Esophagus mucosa (tissue), 1 donor: ENCODE measurements at regions not wholly inside any gene's neighbourhood (a gene's known extent, or its start where the extent isn't known, plus 50 kb on each side); places are given as distances from the start of the nearest gene placed in this dataset.

Source experiments
- ATAC-seq: fragments of 200-7000 bp; cut with Tn5 transposase; one replicate; pipeline ENCODE4 v1.9.1; 2020
- donor health status: DM: yes; HTN: yes; CAD: no.

DNA sequence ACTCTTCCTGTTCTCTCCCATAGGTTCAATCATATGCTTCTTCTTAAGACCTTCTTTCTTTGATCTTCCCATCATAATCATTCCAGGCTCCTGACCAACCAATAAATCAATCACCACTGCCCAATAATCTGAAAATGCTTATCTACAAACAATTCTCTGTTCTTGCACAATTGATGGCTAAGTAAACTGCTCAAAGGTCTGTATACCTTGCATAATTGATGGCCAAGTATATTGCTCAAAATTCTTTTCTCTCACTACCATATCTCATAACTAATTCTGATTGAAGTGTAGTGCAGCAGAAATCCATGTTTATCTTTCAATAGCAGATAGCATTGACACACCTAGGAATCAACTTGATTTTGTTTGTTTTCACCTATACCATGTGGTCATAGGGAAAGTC, 83.4 kb upstream of the EPHA6 start:
- no peak for ATAC-seq

DNA sequence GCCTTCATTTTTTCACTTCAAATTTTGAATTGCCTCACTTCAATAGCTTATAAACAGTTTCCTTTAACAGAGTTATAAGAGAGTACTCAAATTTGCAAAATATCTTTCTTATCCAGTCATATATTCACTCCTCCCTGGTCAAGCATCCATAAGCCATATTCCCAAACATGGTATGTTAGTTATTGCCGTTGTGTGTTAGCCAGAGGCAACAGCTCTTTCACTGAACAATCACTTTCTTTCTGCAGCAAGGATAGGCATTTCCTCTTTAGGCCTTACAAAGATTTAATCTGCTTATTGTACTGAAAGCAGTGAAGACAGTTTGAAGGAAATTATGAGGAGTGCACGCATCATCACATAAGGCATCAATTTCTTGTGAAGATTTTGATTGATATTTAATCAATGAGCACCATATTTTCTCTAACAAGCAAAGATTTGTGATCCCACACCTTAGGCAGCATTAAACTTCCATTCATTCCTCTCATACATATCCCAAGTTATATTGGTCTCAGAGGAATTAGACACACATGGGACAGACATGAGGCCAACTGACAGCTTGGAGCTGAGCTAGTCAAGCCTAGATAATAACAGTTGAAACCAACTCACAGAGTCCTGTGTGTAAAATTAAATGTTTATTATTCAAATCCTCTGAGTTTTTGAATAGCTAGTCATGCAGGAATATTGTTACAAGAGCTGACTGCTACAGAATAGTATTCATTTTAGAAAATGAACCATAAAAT, 80.0 kb upstream of the EPHA6 start:
- no peak for ATAC-seq

DNA sequence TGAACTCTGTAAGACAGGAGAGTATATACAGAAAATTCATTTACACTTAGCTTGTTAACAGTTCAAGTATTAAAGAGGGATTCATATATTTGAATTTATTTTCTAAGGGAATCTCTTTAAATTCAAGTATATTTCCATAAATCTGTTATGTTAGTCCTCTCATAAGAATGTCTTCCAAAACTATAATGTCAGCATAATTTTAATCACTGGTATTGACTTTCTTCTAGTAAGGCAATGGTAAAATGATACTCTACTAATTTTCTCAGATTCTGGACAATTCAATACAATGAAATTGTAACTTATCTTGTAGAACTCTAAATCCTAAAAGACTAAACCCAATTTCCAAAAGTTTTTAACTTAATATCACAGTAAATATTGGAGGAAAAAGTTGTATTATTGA, 66.3 kb upstream of the EPHA6 start:
- ATAC-seq: no peak

DNA sequence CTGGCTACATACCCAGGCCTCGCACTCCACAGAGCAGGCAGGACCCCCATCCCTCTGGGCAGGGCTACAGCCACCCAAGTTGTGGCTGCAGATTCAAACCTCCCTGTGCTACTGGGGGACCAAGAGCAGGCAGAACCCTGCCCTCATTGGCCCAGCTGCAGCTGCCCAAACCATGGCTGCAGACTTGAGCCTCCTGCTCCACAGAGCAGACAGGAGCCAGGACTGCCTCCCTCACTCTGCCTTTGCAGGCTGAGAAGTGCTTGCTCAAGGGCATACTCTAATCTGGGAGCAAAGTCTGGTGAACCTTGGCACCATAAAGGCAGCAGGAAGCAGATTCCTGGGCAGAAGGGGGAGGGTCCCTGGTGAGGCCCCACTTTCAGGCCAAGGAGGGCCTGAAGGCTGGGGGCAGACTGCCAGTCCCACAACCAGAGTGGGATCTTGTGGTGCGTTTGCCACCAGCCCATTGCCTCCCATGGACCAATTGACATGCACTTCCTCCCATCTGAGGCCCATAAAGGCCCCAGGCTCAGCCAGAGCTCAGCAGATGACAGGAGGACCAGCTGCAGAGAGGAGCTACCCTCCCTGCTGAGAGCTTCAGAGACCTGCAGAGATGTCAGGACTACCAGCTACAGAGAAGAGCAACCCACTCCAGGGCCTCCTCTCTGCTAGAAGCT, 64.2 kb upstream of the EPHA6 start:
- no peak for ATAC-seq

DNA sequence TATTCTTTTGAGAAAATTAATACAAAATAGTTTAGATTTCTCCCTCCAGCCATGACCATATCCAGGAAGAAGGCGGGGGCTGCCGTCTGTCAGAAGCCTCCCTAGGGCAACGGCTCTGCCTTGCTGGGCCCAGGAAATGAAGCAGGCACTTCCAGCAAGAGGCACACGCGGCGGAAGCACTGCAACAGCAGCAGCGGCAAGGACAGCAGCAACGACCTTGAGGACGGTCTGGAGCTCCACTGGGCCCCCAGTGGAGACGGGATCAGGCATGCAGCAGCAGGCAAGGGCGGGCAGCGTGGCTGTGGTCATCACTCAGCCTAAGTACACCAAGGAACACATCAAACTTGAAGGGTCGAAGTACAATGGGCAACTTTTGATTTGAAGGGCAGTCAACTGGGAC, 61.3 kb upstream of the EPHA6 start:
- no peak for ATAC-seq

DNA sequence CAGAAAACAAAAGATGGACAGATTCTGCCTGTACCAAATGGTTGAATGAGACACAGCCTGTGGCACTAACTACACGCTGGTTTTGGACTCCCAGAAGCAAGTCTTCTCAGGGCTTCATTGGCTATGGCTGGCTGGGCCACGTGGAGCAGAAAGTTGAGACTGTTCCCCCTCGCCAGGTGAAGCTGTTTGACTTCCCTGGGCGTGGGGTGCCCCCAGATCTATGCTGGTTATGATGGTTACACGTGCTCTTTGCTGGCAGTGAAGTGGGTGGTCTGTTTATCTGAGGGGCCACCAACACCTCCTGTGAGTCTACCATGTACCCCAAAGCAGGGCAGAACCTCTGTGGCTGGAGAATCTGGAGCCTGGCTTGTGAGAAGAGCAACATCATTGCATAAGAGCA, 60.3 kb upstream of the EPHA6 start:
- no peak for ATAC-seq

DNA sequence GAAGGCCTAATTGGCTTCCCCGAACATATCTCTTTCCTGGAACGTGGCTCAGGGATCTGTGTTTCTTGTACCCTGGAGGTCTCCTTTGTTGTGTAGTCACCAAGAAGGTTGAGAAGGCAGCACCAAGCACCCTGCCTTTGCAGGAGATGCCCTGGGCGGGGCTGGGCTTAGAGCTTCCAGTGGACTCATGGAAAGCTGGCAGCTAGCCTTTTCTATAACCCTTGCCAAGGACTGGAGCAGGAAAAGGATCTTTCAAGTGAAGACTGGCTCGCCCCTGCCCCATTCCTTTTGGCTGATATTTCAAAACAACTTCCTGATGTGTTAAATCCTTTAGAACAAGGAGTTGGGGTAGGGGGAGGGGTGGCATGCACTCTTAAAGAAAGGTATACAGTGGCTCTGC, 58.9 kb upstream of the EPHA6 start:
- ATAC-seq: no peak

DNA sequence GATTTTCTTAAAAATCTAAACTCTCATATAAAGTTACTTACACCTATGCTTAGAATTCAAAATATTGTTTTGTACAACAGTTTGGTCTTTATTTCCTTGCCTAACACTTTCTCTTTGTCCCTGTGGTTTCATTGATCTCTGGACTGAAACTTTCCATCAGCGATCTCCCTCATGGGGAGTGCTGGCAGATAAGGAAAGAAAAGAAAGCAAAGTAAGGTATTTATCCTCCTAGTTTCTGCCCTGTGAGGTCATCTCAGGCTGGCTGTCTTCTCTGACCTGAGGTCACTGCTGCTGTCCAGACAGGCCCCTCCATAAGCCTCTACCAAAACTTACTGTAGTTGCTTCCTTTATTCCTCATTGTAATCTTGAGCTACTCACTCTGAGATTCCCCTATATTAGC, 57.9 kb upstream of the EPHA6 start:
- ATAC-seq: no peak

DNA sequence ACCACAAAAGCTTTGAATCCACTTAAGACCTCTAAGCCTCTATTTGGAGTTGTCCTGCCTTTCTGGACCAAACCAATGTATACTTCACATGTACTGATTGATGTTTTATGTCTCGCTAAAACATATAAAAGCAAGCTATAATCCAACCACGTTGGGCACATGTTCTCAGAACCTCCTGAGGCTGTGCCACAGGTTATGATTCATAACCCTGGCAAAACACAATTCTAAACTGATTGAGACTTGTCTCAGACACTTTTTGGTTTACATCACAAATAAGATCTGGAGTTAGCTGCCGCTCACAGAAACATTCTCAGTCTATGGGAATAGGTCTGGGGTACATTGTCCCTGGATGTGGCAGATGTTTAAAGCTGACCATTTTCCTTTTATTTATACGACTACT, 53.4 kb upstream of the EPHA6 start:
- no peak for ATAC-seq
